Large intestine (tissue), 3 donors: ENCODE measurements at regions not wholly inside any gene's neighbourhood (a gene's known extent, or its start where the extent isn't known, plus 50 kb on each side); places are given as distances from the start of the nearest gene placed in this dataset.
"Not testable (repeated sequence)": the region's sequence is repeated elsewhere in the genome, so short reads cannot be mapped to it uniquely, and the experiment has no call there.

Source experiments
- DNase-seq, 2 donors: peaks; one replicate each; pipeline versions ENCODE4 v3.0.0 to v3.0.0-alpha.2; 2013
- H3K27ac ChIP-seq: one replicate; pipeline ENCODE4 v1.5.1; 2013; ENCODE audit warnings: low read length
- H3K27me3 ChIP-seq: 2 replicates; pipeline ENCODE4 v1.6.1; 2013; ENCODE audit warnings: low read length; ENCODE audit not compliant: control insufficient read depth, insufficient read depth
- H3K36me3 ChIP-seq: 2 replicates; pipeline ENCODE4 v1.6.1; 2013; ENCODE audit warnings: low read length; ENCODE audit not compliant: control insufficient read depth, insufficient read depth
- H3K4me1 ChIP-seq: one replicate; pipeline ENCODE4 v1.6.1; 2013; ENCODE audit warnings: low read length; ENCODE audit not compliant: control insufficient read depth, insufficient read depth
- H3K4me3 ChIP-seq: one replicate; pipeline ENCODE4 v1.5.1; 2013; ENCODE audit warnings: low read length
- H3K9me3 ChIP-seq: one replicate; pipeline ENCODE4 v1.6.1; 2013; ENCODE audit warnings: mild to moderate bottlenecking, low read depth, low read length, moderate library complexity; ENCODE audit not compliant: control insufficient read depth
- WGBS: methylation state at CpG from one replicate; pipeline ENCODE4 v1.1.5; 2013; ENCODE audit warnings: low lambda C conversion rate; ENCODE audit not compliant: insufficient coverage; 5-methylcytosine and 5-hydroxymethylcytosine counted together

- no peak overlapping the region for H3K27ac ChIP-seq
- H3K4me3 ChIP-seq: no peak overlapping the region
- no peaks in the 10 kb centered on the region for H3K36me3 ChIP-seq
- no peaks in the 10 kb centered on the region for H3K9me3 ChIP-seq
- no peaks in the 10 kb centered on the region for H3K4me1 ChIP-seq
- no peak for DNase-seq
- 100% methylated on average over 1 of the region's 5 CpGs for WGBS
- peaks cover 3% of the 10 kb centered on the region for H3K27me3 ChIP-seq
Measured at GRCh38 chr13:97880311-97880675, 73.2 kb upstream of the IPO5 start.

GRCh38 chr13:97881556-97881955 lies 71.9 kb upstream of the IPO5 start:
- Histone ChIP-seq H3K27ac (no peak overlapping the region), H3K9me3 (no peaks in the 10 kb centered on the region), H3K36me3 (no peaks in the 10 kb centered on the region), H3K4me3 (no peak overlapping the region), H3K27me3 (peaks cover 3% of the 10 kb centered on the region), H3K4me1 (no peaks in the 10 kb centered on the region)
- DNase-seq: no peak
- no CpG with 5 or more reads among the region's 4 CpGs for WGBS

- DNase-seq: no peak
- WGBS: 80% methylated on average over 1 of the region's 4 CpGs
- Histone ChIP-seq H3K27me3 (peaks cover 3% of the 10 kb centered on the region), H3K4me3 (no peak overlapping the region), H3K27ac (no peak overlapping the region), H3K9me3 (no peaks in the 10 kb centered on the region), H3K36me3 (no peaks in the 10 kb centered on the region), H3K4me1 (no peaks in the 10 kb centered on the region)
Measured at GRCh38 chr13:97883396-97883795, 70.1 kb upstream of the IPO5 start.

- Histone ChIP-seq H3K27ac (no peak overlapping the region), H3K36me3 (no peaks in the 10 kb centered on the region), H3K4me1 (no peaks in the 10 kb centered on the region), H3K27me3 (no peaks in the 10 kb centered on the region), H3K9me3 (no peaks in the 10 kb centered on the region), H3K4me3 (no peak overlapping the region)
- DNase-seq: no peak
- WGBS: no CpG with 5 or more reads among the region's 9 CpGs
Measured at GRCh38 chr13:97884707-97885468, 68.6 kb upstream of the IPO5 start.

GRCh38 chr13:97885641-97886040 lies 67.8 kb upstream of the IPO5 start:
- Histone ChIP-seq H3K36me3 (no peaks in the 10 kb centered on the region), H3K4me1 (no peaks in the 10 kb centered on the region), H3K4me3 (no peak overlapping the region), H3K27me3 (no peaks in the 10 kb centered on the region), H3K27ac (no peak overlapping the region), H3K9me3 (no peaks in the 10 kb centered on the region)
- 100% methylated on average over 2 of the region's 2 CpGs for WGBS
- DNase-seq: no peak

GRCh38 chr13:97889803-97890202 lies 63.7 kb upstream of the IPO5 start:
- no peak for DNase-seq
- WGBS: no CpG with 5 or more reads among the region's 1 CpG
- Histone ChIP-seq H3K4me3 (no peak overlapping the region), H3K36me3 (no peaks in the 10 kb centered on the region), H3K27me3 (no peaks in the 10 kb centered on the region), H3K9me3 (no peaks in the 10 kb centered on the region), H3K4me1 (no peaks in the 10 kb centered on the region), H3K27ac (no peak overlapping the region)

- H3K4me3 ChIP-seq: no peak overlapping the region
- H3K4me1 ChIP-seq: no peaks in the 10 kb centered on the region
- H3K27ac ChIP-seq: no peak overlapping the region
- no peak for DNase-seq
- no CpG with 5 or more reads among the region's 5 CpGs for WGBS
- no peaks in the 10 kb centered on the region for H3K27me3 ChIP-seq
- H3K9me3 ChIP-seq: no peaks in the 10 kb centered on the region
- no peaks in the 10 kb centered on the region for H3K36me3 ChIP-seq
Measured at GRCh38 chr13:97890573-97890972, 62.9 kb upstream of the IPO5 start.

- H3K27ac ChIP-seq, DNase-seq, H3K9me3 ChIP-seq, H3K27me3 ChIP-seq, H3K36me3 ChIP-seq, H3K4me3 ChIP-seq, H3K4me1 ChIP-seq: not testable (repeated sequence)
- no CpG with 5 or more reads among the region's 8 CpGs for WGBS
Measured at GRCh38 chr13:97891964-97892363, 61.5 kb upstream of the IPO5 start.

- Histone ChIP-seq H3K9me3 (no peaks in the 10 kb centered on the region), H3K27me3 (no peaks in the 10 kb centered on the region), H3K27ac (no peak overlapping the region), H3K36me3 (no peaks in the 10 kb centered on the region), H3K4me1 (no peaks in the 10 kb centered on the region), H3K4me3 (no peak overlapping the region)
- WGBS: no CpG with 5 or more reads among the region's 3 CpGs
- DNase-seq: no peak
Measured at GRCh38 chr13:97892717-97893116, 60.8 kb upstream of the IPO5 start.

GRCh38 chr13:97895383-97895782 lies 58.1 kb upstream of the IPO5 start:
- DNase-seq: no peak
- no peaks in the 10 kb centered on the region for H3K4me1 ChIP-seq
- H3K36me3 ChIP-seq: no peaks in the 10 kb centered on the region
- H3K4me3 ChIP-seq: no peak overlapping the region
- H3K27ac ChIP-seq: no peak overlapping the region
- no peaks in the 10 kb centered on the region for H3K9me3 ChIP-seq
- 75% methylated on average over 1 of the region's 1 CpG for WGBS
- no peaks in the 10 kb centered on the region for H3K27me3 ChIP-seq

- no peak for DNase-seq
- H3K4me3 ChIP-seq: no peak overlapping the region
- no peaks in the 10 kb centered on the region for H3K27me3 ChIP-seq
- H3K36me3 ChIP-seq: no peaks in the 10 kb centered on the region
- H3K27ac ChIP-seq: no peak overlapping the region
- no peaks in the 10 kb centered on the region for H3K4me1 ChIP-seq
- H3K9me3 ChIP-seq: no peaks in the 10 kb centered on the region
- 100% methylated on average over 2 of the region's 2 CpGs for WGBS
Measured at GRCh38 chr13:97896446-97896845, 57.0 kb upstream of the IPO5 start.
